SK-N-SH (cell line): ENCODE measurements at regions not wholly inside any gene's neighbourhood (a gene's known extent, or its start where the extent isn't known, plus 50 kb on each side); places are given as distances from the start of the nearest gene placed in this dataset.

Source experiments
- CTCF ChIA-PET: fragments of 300-600, 350-600 bp; formaldehyde crosslinking; extraction: SDS; loops from one replicate; lab custom pipeline; 2021; lab: Yijun Ruan, JAX
- POLR2A ChIA-PET: fragments of 350-600 bp; sonication (Branson Sonifier 250); formaldehyde crosslinking; extraction: SDS; loops from one replicate; lab custom pipeline; 2020; ENCODE audit warnings: antibody characterized with exemption, inconsistent platforms; lab: Yijun Ruan, JAX
- DNase-seq: peaks from one replicate; pipeline ENCODE4 v3.0.0; 2012
- H2AFZ ChIP-seq: fragments of 200-600 bp; sonication (generic); 2 replicates; pipeline ENCODE4 v1.8.1; 2016; ENCODE audit warnings: antibody characterized with exemption, mild to moderate bottlenecking, low read depth
- H3F3A ChIP-seq: fragments of 200-600 bp; sonication (generic); replicated peaks from 2 replicates; pipeline ENCODE3; 2016; ENCODE audit warnings: antibody characterized with exemption, mild to moderate bottlenecking; ENCODE audit not compliant: insufficient read depth
- H3K27ac ChIP-seq, 2 experiments: fragments of 200-500 bp in 1 of 2; fragments of 200-600 bp in 1 of 2; sonication (Bioruptor generic) in 1 of 2; sonication (generic), shearing (Covaris generic) in 1 of 2; 2 replicates each; pipeline versions ENCODE4 v1.5.1 to v1.6.1; 2014 to 2016; ENCODE audit warnings: low read depth in 2 of 2, inconsistent platforms in 1 of 2, low read length in 1 of 2, mild to moderate bottlenecking in 1 of 2, mixed read lengths in 1 of 2
- H3K27me3 ChIP-seq: fragments of 200-600 bp; sonication (generic), shearing (Covaris generic); 2 replicates; pipeline ENCODE4 v1.6.1; 2016; ENCODE audit warnings: mixed run types; ENCODE audit not compliant: insufficient read depth
- H3K36me3 ChIP-seq, 2 experiments: fragments of 200-500 bp in 1 of 2; fragments of 200-600 bp in 1 of 2; sonication (Bioruptor generic) in 1 of 2; sonication (generic) in 1 of 2; replicated peaks in 1 of 2; 2 replicates each; pipeline versions ENCODE3 to v1.5.1; 2014 to 2016; ENCODE audit warnings: low read length in 1 of 2, mild to moderate bottlenecking in 1 of 2; ENCODE audit not compliant: insufficient read depth in 2 of 2, control insufficient read depth in 1 of 2
- H3K4me1 ChIP-seq, 2 experiments: fragments of 200-500 bp in 1 of 2; fragments of 200-600 bp in 1 of 2; sonication (Bioruptor generic) in 1 of 2; sonication (generic), shearing (Covaris generic) in 1 of 2; 2 replicates each; pipeline versions ENCODE4 v1.5.1 to v1.6.1; 2014 to 2016; ENCODE audit warnings: low read depth in 1 of 2, low read length in 1 of 2, mixed run types in 1 of 2; ENCODE audit not compliant: insufficient read depth in 2 of 2, control insufficient read depth in 1 of 2
- H3K4me2 ChIP-seq: fragments of 200-600 bp; sonication (generic), shearing (Covaris generic); 2 replicates; pipeline ENCODE4 v1.6.1; 2017; ENCODE audit warnings: mixed run types
- H3K4me3 ChIP-seq, 2 experiments: fragments of 200-500 bp in 1 of 2; fragments of 200-600 bp in 1 of 2; sonication (Bioruptor generic) in 1 of 2; sonication (generic), shearing (Covaris generic) in 1 of 2; 2 replicates each; pipeline versions ENCODE4 v1.5.1 to v1.8.1; 2014 to 2016; ENCODE audit warnings: low read depth in 2 of 2, inconsistent platforms in 1 of 2, low read length in 1 of 2, mild to moderate bottlenecking in 1 of 2, mixed read lengths in 1 of 2, moderate library complexity in 1 of 2
- H3K79me2 ChIP-seq: fragments of 200-600 bp; sonication (generic); 2 replicates; pipeline ENCODE4 v1.8.1; 2017; ENCODE audit warnings: mild to moderate bottlenecking; ENCODE audit not compliant: insufficient read depth
- H3K9ac ChIP-seq: fragments of 200-600 bp; sonication (generic); 2 replicates; pipeline ENCODE4 v1.6.1; 2017; ENCODE audit warnings: mixed run types
- H3K9me2 ChIP-seq: fragments of 200-600 bp; sonication (generic); 2 replicates; pipeline ENCODE4 v1.6.1; 2017; ENCODE audit warnings: mixed run types
- H3K9me3 ChIP-seq: fragments of 200-600 bp; sonication (generic); 2 replicates; pipeline ENCODE4 v1.6.1; 2017; ENCODE audit warnings: mixed run types, mild to moderate bottlenecking, moderate library complexity
- H4K20me1 ChIP-seq: fragments of 200-600 bp; sonication (generic); 2 replicates; pipeline ENCODE4 v1.6.1; 2017; ENCODE audit warnings: mild to moderate bottlenecking, mixed run types; ENCODE audit not compliant: insufficient read depth
- ELF1 ChIP-seq: IDR thresholded peaks from 2 replicates; pipeline ENCODE4 v1.4.0; 2012
- EP300 ChIP-seq, 2 experiments: IDR thresholded peaks; 2 replicates each; pipeline versions ENCODE4 v1.4.0 to v1.6.1; 2012; ENCODE audit warnings: borderline replicate concordance in 1 of 2, low read depth in 1 of 2, low read length in 1 of 2
- FOSL2 ChIP-seq: IDR thresholded peaks from 2 replicates; pipeline ENCODE4 v1.4.0; 2012; ENCODE audit warnings: low read depth, mild to moderate bottlenecking, moderate library complexity, borderline replicate concordance
- FOXM1 ChIP-seq: IDR thresholded peaks from 2 replicates; pipeline ENCODE4 v1.4.0; 2012; ENCODE audit warnings: low read depth, mild to moderate bottlenecking
- GABPA ChIP-seq: IDR thresholded peaks from 2 replicates; pipeline ENCODE4 v1.4.0; 2012; ENCODE audit warnings: low read depth, mild to moderate bottlenecking
- IRF3 ChIP-seq: fragments of 150-350 bp; IDR thresholded peaks from 2 replicates; pipeline ENCODE4 v1.6.1; 2016; ENCODE audit warnings: mild to moderate bottlenecking, low read depth, low read length
- MAX ChIP-seq: IDR thresholded peaks from 2 replicates; pipeline ENCODE4 v1.4.0; 2012; ENCODE audit warnings: low read depth
- MXI1 ChIP-seq: IDR thresholded peaks from 2 replicates; pipeline ENCODE4 v1.6.1; 2012; ENCODE audit warnings: mild to moderate bottlenecking, low read depth, low read length, improper control_type of control experiment
- NFIC ChIP-seq: IDR thresholded peaks from 2 replicates; pipeline ENCODE4 v1.4.0; 2012; ENCODE audit warnings: borderline replicate concordance
- PBX3 ChIP-seq: IDR thresholded peaks from 2 replicates; pipeline ENCODE4; 2012
- RAD21 ChIP-seq: IDR thresholded peaks from 2 replicates; pipeline ENCODE4 v1.6.1; 2012; ENCODE audit warnings: mild to moderate bottlenecking, low read length
- RCOR1 ChIP-seq: fragments of 150-350 bp; IDR thresholded peaks from 2 replicates; pipeline ENCODE4 v1.6.1; 2017; ENCODE audit warnings: antibody characterized with exemption, low read length
- REST ChIP-seq: IDR thresholded peaks from 2 replicates; pipeline ENCODE4 v1.6.1; 2012; ENCODE audit warnings: mild to moderate bottlenecking, low read depth, low read length, moderate library complexity
- SMC3 ChIP-seq: IDR thresholded peaks from 2 replicates; pipeline ENCODE4 v1.6.1; 2012; ENCODE audit warnings: low read depth, low read length, improper control_type of control experiment
- TAF1 ChIP-seq: IDR thresholded peaks from 2 replicates; pipeline ENCODE4 v1.6.1; 2012; ENCODE audit warnings: low read depth, mild to moderate bottlenecking, low read length, moderate library complexity, borderline replicate concordance
- TCF12 ChIP-seq: IDR thresholded peaks from 2 replicates; pipeline ENCODE4 v1.4.0; 2012
- TEAD4 ChIP-seq: IDR thresholded peaks from 2 replicates; pipeline ENCODE4 v1.4.0; 2012; ENCODE audit warnings: mild to moderate bottlenecking, borderline replicate concordance; ENCODE audit not compliant: insufficient read depth
- USF2 ChIP-seq: fragments of 150-350 bp; IDR thresholded peaks from 2 replicates; pipeline ENCODE4 v1.6.1; 2017; ENCODE audit warnings: antibody characterized with exemption, low read length, low read depth, borderline replicate concordance
- YY1 ChIP-seq: IDR thresholded peaks from 2 replicates; pipeline ENCODE4 v1.4.0; 2012; ENCODE audit warnings: low read depth, mild to moderate bottlenecking
- ZBTB33 ChIP-seq: IDR thresholded peaks from 2 replicates; pipeline ENCODE4 v1.4.0; 2012; ENCODE audit warnings: low read depth, borderline replicate concordance
- WGBS: methylation state at CpG from one replicate; pipeline ENCODE4 v1.1.6; 2017; ENCODE audit warnings: low lambda C conversion rate; 5-methylcytosine and 5-hydroxymethylcytosine counted together

DNA sequence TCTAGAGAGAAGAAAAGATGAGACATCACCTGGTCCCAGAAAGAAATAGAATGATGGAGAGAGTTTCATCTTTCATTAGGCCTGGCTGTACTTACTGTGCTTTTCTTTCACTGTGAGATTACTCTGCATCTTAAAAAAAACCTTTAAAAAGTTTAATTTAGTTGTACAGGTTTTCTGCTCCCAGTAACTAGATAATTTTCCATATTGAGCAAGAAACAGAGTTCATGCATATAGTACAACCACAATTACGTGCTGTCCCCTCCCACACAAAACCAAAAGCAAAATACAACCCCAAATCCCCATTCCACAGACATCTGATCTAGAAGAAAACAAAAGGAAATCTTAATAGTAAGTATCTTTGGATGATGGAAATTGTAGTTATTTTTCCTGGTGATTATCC, 371.2 kb downstream of the SH2D1A start:
- Histone ChIP-seq H3K4me3 (no peak overlapping the region), H3K27ac (no peak overlapping the region), H3K9ac (no peak overlapping the region), H3K4me1 (no peaks in the 10 kb centered on the region), H3F3A (no peaks in the 10 kb centered on the region), H2AFZ (no peak overlapping the region), H3K4me2 (no peak overlapping the region), H3K9me2 (no peaks in the 10 kb centered on the region), H4K20me1 (no peaks in the 10 kb centered on the region), H3K79me2 (no peaks in the 10 kb centered on the region), H3K9me3 (no peaks in the 10 kb centered on the region), H3K27me3 (no peaks in the 10 kb centered on the region), H3K36me3 (no peaks in the 10 kb centered on the region)
- ChIA-PET CTCF (no interaction called here), POLR2A (no interaction called here)
- TF ChIP-seq USF2, result no peak
- TF ChIP-seq MAX, result no peak
- TF ChIP-seq TAF1, result no peak
- no peak for TF ChIP-seq TCF12
- TF ChIP-seq MXI1, result no peak
- no peak for TF ChIP-seq RAD21
- no peak for TF ChIP-seq NFIC
- no peak for TF ChIP-seq YY1
- no peak for TF ChIP-seq EP300 (IDR thresholded peaks at IDR 0.05; ENCODE audit: borderline replicate concordance in 1 of 2, low read depth in 1 of 2, low read length in 1 of 2)
- no peak for TF ChIP-seq IRF3
- no peak for TF ChIP-seq TEAD4
- TF ChIP-seq PBX3, result no peak
- no peak for DNase-seq
- WGBS, result 23% methylated on average over 1 of the region's 1 CpG

DNA sequence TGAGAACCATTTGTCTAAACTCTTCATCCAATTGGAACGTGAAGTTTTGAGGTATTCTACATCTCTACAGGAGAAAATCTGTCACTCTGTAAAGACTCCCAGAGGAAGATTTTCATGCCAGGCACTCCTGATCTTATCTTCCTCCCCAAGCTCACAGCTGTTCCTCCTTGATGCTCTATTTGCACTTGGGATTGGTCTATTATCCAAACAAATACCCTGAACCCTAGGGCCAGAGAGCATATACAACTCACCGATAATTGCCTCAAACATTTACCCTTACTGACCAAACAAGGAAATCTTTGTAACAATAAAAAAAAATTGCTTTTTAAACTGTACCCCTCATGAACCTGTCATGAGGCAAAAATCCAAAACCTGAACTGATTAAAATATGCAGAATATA, 372.7 kb downstream of the SH2D1A start:
- ChIA-PET POLR2A (no interaction called here), CTCF (no interaction called here)
- no peak overlapping the region for H3K9ac ChIP-seq
- H3K79me2 ChIP-seq, result no peaks in the 10 kb centered on the region
- H3K9me2 ChIP-seq, result no peaks in the 10 kb centered on the region
- H3K4me1 ChIP-seq, result no peaks in the 10 kb centered on the region
- H4K20me1 ChIP-seq, result no peaks in the 10 kb centered on the region
- no peak overlapping the region for H3K27ac ChIP-seq
- H3F3A ChIP-seq, result no peaks in the 10 kb centered on the region
- TF ChIP-seq GABPA, result no peak
- no peak for TF ChIP-seq RCOR1
- no peak for TF ChIP-seq REST
- TF ChIP-seq FOSL2, result no peak
- TF ChIP-seq SMC3, result no peak
- no peak for TF ChIP-seq ZBTB33
- no peak for TF ChIP-seq FOXM1
- TF ChIP-seq EP300 (IDR thresholded peaks at IDR 0.05; ENCODE audit: borderline replicate concordance in 1 of 2, low read depth in 1 of 2, low read length in 1 of 2), result no peak
- TF ChIP-seq MAX, result no peak
- no peak for TF ChIP-seq RAD21
- TF ChIP-seq ELF1, result no peak
- DNase-seq, result no peak
- no peak overlapping the region for H3K4me2 ChIP-seq
- 31% methylated on average over 2 of the region's 2 CpGs for WGBS
- no peak overlapping the region for H3K4me3 ChIP-seq
- H3K36me3 ChIP-seq, result no peaks in the 10 kb centered on the region
- H2AFZ ChIP-seq, result no peak overlapping the region
- no peaks in the 10 kb centered on the region for H3K27me3 ChIP-seq
- no peaks in the 10 kb centered on the region for H3K9me3 ChIP-seq
